Tongue (tissue), 1 donor: ENCODE measurements at regions not wholly inside any gene's neighbourhood (a gene's known extent, or its start where the extent isn't known, plus 50 kb on each side); places are given as distances from the start of the nearest gene placed in this dataset.
"Not testable (repeated sequence)": the region's sequence is repeated elsewhere in the genome, so short reads cannot be mapped to it uniquely, and the experiment has no call there.

ENCODE experiments used
- DNase-seq: peaks from one replicate; pipeline ENCODE4 v3.0.0-alpha.2; 2015

GRCh38 chr12:78338054-78338785, 507.5 kb downstream of the NAV3 start:
- no peak for DNase-seq

DNA sequence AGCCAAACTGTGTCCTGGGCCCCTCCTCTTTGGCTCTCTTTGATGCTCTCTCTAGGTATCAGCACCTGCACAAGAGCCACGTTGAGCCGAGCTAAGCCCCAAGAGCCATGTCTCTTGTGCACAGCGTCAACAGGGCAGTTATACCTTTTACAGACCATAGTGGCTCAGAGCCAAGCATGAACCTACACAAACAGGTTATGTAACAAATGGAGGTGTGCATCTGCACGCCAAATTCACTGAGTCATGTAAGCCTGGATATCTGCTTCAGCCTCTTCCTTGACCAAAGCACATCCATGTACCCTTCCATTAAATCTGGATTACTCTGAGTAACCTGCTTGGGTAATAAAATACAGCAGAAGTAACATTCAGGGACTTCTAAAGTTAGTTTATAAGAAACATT, 509.7 kb downstream of the NAV3 start:
- DNase-seq, result no peak

DNA sequence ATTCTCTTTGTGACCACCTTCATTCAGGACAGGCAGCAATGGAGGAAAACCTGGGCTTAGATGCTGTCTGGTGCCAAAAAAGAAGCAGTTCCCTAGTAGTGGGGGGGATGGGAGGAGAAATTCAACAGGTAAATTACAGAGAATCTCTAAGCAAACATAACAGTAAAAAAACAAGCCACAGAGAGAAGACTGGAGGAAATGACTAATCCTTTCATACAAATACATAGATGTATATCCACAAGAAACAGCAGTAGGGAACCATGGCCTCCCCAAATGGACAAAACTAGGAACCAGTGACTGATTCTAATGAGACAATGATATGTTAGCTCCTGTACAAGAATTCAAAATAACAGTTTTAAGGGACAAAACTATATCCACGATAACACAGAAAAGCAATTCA, 513.0 kb downstream of the NAV3 start:
- DNase-seq, result no peak

DNA sequence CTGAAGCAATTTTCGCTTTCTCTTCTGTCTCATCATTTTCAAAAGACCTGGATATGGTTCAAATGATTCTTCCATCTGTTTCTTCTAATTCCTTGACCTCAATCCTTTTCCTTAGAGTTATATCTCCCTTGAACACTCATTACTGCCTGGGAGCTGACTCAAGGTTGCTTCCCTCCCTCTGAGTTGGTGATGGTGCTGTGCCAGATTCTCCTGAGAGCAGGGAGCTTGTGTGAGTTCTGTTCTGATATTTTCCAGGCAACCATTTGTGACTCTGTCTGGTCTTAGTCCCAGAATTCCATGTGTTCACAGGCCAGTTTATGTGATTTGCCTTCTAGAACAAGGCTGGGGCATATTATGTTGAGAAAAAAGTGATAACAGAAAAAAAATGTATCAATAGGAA, 505.1 kb upstream of the SYT1 start:
- peak; percentile 5 for DNase-seq

- DNase-seq, result no peak
These were observed 502.9 kb upstream of the SYT1 start for GRCh38 chr12:78361683-78362082.

- no peak for DNase-seq
These were observed 493.3 kb upstream of the SYT1 start for GRCh38 chr12:78371284-78371683.

- no peak for DNase-seq
These were observed 489.1 kb upstream of the SYT1 start for GRCh38 chr12:78375461-78375860.

DNA sequence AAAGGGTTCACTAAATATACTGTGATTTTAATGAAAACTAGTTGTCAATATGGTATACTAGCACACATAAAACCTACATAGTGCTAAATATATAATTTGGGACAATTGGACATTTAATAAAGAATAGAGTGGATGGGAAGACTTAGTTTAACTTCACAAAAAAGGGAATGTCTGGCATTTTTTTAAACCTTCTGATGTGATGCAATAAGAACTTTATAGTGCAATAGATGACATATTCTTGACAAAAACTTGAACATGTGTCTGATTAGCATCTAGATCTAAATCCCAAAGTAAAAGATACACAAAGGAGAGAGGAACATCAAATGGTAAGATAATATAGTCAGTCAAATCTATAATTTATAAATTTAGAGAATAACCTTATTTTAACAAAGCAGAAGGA, 488.3 kb upstream of the SYT1 start:
- no peak for DNase-seq

DNA sequence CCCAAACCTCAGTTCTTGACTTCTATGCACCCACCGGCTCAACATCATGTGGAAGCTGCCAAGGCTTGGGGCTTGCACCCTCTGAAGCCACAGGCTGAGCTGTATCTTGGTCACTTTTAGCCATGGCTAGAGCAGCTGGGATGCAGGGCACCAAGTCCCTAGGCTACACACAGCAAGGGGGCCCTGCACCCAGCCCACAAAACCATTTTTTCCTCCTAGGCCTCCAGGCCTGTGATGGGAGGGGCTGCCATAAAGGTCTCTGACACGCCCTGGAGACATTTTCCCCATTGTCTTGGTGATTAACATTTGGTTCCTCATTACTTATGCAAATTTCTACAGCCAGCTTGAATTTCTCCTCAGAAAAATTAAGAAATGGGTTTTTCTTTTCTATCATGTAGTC, 485.5 kb upstream of the SYT1 start:
- not testable (repeated sequence) for DNase-seq

GRCh38 chr12:78383414-78383813, 481.2 kb upstream of the SYT1 start:
- no peak for DNase-seq

GRCh38 chr12:78384541-78384940, 480.0 kb upstream of the SYT1 start:
- no peak for DNase-seq

- DNase-seq, result no peak
These were observed 479.0 kb upstream of the SYT1 start for GRCh38 chr12:78385541-78385940.

DNA sequence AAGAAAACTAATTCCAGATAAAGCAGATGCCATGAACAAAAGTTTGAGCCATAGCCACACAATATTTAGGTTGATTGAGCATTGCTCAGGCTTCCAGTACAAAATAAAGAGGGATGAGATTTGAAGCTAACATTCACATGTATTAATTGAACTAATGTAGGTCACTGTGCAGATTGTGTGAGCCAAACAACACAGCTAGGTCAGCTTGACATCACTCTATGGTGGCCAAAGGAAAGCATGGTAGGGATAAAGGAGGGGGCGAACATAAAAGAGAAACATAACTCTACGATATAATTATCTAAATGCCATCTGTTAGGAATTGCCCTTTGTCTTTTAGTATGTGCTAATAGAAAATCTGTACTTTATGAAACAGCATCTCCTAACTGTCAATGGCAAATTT, 477.7 kb upstream of the SYT1 start:
- no peak for DNase-seq

- no peak for DNase-seq
These were observed 476.9 kb upstream of the SYT1 start for GRCh38 chr12:78387721-78388120.

DNA sequence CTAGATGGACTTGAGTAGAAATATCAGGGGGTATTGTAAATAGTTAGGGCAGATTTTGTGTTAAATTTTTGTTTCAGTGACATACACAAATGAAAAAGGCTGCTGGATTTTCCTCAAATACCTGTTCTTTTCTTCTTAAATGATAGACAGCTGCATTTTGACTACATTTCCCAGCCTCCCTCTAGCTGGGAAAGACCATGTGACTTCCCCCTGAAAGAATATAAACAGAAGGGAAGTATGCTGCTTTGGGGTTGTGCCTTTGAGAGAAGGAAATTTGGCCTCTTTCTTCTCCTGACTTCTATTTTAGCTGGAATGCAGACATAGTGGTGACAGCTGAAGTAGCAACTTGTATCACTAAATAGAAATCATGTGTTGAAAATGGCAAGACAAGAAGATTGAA, 476.1 kb upstream of the SYT1 start:
- DNase-seq, result no peak

- DNase-seq, result no peak
These were observed 473.7 kb upstream of the SYT1 start for GRCh38 chr12:78390920-78391319.

- peak; percentile 31 for DNase-seq
These were observed 471.7 kb upstream of the SYT1 start for GRCh38 chr12:78392918-78393317.

DNA sequence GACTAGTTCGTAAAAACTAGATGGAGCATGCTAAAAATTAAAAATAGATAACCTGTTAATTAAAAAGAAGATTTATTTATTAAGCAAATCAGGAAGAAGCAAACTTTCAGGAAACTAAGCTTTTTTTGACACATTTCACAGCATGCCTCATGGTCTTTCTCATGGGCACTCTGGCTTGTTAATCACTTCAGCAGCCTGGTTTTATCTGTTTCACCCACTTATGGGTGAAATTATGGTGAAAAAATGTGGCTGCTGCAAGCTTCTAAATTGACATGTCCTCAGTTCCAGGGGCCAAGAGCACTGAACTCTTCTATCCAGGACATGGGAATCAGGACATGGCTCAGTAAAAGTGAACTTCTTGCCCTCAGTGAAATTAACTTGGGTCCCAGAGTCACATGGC, 468.6 kb upstream of the SYT1 start:
- DNase-seq, result no peak

- no peak for DNase-seq
These were observed 468.0 kb upstream of the SYT1 start for GRCh38 chr12:78396538-78396937.

- no peak for DNase-seq
These were observed 465.8 kb upstream of the SYT1 start for GRCh38 chr12:78398750-78399149.

DNA sequence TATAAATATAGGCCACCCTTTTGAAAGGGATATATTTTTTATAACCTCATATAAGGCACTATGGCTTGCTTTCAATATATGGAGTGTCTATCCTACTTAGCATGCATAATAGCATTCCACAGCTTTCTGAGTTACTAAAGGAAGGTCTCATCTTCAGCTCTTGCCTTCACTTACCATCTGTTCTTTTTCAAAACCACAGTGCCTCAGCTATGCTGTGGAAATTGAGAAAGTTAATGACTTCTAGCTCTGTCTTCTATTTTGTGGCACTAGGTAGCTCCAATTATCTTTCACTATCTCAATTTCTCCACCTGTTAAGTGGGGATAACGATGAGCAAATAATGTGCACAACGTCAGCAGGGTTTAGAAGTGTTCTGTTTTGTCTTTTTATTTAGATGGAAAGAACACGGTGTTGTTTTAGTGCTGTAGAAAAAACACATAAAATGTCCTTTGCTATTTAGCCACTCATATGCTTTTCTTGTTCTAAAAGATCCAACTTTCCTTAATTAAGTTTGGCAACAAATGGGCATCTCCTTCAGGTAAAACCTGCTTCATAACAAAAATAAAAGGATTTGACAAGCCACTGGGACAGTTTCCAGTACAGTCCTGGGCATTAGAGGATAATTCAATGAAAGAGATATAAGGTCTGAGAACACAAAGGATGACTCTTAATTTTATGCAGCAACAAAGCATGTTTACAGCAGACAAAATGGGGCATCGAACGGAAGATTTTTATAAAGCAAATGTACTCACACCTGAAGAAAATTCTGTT, 462.0 kb upstream of the SYT1 start:
- DNase-seq, result no peak

GRCh38 chr12:78403136-78403535, 461.4 kb upstream of the SYT1 start:
- DNase-seq, result no peak

- no peak for DNase-seq
These were observed 460.9 kb upstream of the SYT1 start for GRCh38 chr12:78403681-78404080.

DNA sequence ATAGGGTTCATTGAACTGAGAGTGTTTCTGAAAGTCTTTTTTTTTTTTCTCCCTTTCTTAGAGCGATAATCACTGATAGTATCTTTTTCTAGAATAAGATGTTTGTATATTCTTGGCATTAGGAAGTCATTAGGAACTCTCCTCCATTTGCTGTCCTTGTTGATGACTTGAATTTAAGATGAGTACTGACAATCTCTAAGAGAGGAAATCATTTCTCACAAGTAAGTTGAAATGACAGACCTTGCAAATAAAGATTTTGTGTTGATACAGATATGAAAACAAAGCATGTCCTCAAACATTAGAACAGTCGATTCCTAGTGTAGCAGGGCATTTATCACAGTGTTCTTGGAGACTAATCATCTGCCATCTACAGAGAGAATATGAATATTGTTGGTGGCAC, 458.4 kb upstream of the SYT1 start:
- DNase-seq, result no peak
